Left lung (tissue), 4 donors: ENCODE measurements at regions not wholly inside any gene's neighbourhood (a gene's known extent, or its start where the extent isn't known, plus 50 kb on each side); places are given as distances from the start of the nearest gene placed in this dataset.

Experiments
- ATAC-seq: fragments of 200-7000 bp; cut with Tn5 transposase; one replicate; pipeline ENCODE4 v1.9.1; 2020; ENCODE audit warnings: moderate library complexity
- DNase-seq, 4 donors: peaks; one replicate each; pipeline ENCODE4 v3.0.0-alpha.2; 2013 to 2020
- H3K27ac ChIP-seq, 2 donors: fragments of 200-600 bp; sonication (generic) in 1 of 2; one replicate each; pipeline versions ENCODE4 v1.5.0 to v1.8.0; 2020 to 2021
- H3K27me3 ChIP-seq, 2 donors: fragments of 200-600 bp; sonication (generic) in 1 of 2; one replicate each; pipeline versions ENCODE4 v1.5.0 to v1.8.0; 2020 to 2021
- H3K36me3 ChIP-seq, 2 donors: fragments of 200-600 bp; sonication (generic) in 1 of 2; one replicate each; pipeline versions ENCODE4 v1.5.0 to v1.8.0; 2020 to 2021
- H3K4me1 ChIP-seq, 2 donors: fragments of 200-600 bp; one replicate each; pipeline ENCODE4 v1.8.0; 2021
- H3K4me3 ChIP-seq, 2 donors: fragments of 200-600 bp; sonication (generic) in 1 of 2; one replicate each; pipeline versions ENCODE4 v1.5.0 to v1.8.0; 2020 to 2021; ENCODE audit warnings: mild to moderate bottlenecking in 1 of 2
- H3K9me3 ChIP-seq, 2 donors: fragments of 200-600 bp; sonication (generic) in 1 of 2; one replicate each; pipeline versions ENCODE4 v1.5.0 to v1.8.0; 2020 to 2021
- intact Hi-C, 2 donors: fragments of 100-400 bp; cut with DNase I; formaldehyde crosslinking; loops; one replicate each; pipeline versions ENCODE4 v1.11.2 to v1.14.2; 2022
- TF ChIP-seq, protein P1 (sequence below), 2 donors: fragments of 200-600 bp; sonication (generic) in 1 of 2; IDR thresholded peaks; one replicate each; pipeline versions ENCODE4 v1.5.0 to v1.8.0; 2021; ENCODE audit warnings: antibody characterized with exemption in 2 of 2
- donor health status: DM: no; HTN: yes; CAD: no.
- donor health status: DM: no; HTN: no; CAD: no.

DNA sequence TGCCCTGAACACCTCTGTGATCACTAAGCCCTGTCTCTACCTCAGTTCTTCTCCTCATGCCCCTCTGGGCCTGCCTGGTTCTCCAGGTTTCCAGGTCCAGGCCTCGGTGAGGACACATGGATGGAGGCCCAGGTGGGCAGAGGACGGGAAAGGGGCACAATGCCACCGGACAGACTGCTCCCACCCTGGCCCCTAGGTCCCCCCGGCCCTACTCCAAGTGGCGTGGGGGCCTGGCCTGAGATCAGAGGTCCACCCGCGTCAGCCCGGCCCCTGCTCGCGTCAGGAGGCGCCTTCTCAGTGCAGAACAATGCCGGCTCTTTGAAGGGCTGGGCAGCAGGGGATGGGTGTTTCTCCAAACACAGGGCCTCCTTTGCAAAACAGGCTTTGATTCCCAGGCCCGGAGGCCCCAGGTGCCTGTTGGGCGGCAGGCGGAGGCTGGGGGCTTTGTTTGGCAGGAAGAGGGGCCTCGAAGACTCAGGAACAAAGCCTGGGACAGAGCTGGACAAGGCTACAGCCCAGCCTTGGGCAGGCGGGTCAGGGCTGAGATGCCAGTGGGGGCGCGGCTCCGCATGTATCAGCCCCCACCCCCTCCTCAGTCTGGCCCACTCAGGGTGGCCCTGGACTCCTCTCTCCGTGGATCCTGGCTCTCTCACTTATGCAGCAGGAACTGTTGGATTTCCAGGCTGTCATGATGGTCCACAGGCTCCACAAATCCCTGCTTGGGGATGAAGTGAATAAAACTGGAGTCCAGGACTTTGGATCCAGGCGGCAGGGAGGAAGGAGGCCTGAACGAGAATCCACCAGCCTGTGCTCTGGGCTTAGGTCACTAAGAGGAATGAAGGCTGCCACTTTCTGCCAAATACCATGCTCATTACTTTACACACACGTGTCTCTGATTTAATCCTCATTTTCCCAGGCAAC, 77.4 kb upstream of the SLC2A1 start:
- intact Hi-C loops, result no loop called here
- H3K4me3 ChIP-seq, result no peak overlapping the region
- TF ChIP-seq, protein P1, sequence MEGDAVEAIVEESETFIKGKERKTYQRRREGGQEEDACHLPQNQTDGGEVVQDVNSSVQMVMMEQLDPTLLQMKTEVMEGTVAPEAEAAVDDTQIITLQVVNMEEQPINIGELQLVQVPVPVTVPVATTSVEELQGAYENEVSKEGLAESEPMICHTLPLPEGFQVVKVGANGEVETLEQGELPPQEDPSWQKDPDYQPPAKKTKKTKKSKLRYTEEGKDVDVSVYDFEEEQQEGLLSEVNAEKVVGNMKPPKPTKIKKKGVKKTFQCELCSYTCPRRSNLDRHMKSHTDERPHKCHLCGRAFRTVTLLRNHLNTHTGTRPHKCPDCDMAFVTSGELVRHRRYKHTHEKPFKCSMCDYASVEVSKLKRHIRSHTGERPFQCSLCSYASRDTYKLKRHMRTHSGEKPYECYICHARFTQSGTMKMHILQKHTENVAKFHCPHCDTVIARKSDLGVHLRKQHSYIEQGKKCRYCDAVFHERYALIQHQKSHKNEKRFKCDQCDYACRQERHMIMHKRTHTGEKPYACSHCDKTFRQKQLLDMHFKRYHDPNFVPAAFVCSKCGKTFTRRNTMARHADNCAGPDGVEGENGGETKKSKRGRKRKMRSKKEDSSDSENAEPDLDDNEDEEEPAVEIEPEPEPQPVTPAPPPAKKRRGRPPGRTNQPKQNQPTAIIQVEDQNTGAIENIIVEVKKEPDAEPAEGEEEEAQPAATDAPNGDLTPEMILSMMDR (IDR thresholded peaks at IDR 0.05), result no peak
- peaks cover 0 to 6% of the 10 kb centered on the region in 2 donors for H3K4me1 ChIP-seq
- H3K27ac ChIP-seq, result no peak overlapping the region
- DNase-seq (no peak), ATAC-seq (no peak)
- no peaks in the 10 kb centered on the region for H3K27me3 ChIP-seq
- H3K36me3 ChIP-seq, result no peaks in the 10 kb centered on the region
- H3K9me3 ChIP-seq, result no peaks in the 10 kb centered on the region

DNA sequence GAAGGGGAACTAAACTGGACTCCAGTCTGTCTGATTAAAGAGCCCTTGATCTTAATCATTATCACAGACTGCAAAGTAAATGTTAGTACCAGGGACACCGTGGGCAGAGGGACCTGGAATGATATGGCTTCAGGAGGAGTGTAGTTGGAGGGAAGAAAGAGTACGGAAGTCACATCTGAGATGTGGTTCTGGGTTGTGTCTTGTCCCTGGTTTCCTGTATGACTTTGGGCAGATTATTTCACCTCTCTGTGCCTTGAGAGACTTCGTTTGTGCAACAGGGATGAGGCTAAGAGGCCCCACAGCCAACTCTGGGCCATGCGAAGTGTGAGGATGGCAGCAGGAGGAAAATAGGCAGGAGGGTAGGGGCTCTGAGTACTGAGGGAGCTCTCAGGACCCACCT, 76.1 kb upstream of the SLC2A1 start:
- no peaks in the 10 kb centered on the region for H3K9me3 ChIP-seq
- TF ChIP-seq, protein P1 (IDR thresholded peaks at IDR 0.05), result no peak
- H3K36me3 ChIP-seq, result no peaks in the 10 kb centered on the region
- DNase-seq, result no peak
- ATAC-seq, result no peak
- intact Hi-C loops, result no loop called here
- no peak overlapping the region for H3K27ac ChIP-seq
- peaks cover 0 to 6% of the 10 kb centered on the region in 2 donors for H3K4me1 ChIP-seq
- no peaks in the 10 kb centered on the region for H3K27me3 ChIP-seq
- H3K4me3 ChIP-seq, result no peak overlapping the region

DNA sequence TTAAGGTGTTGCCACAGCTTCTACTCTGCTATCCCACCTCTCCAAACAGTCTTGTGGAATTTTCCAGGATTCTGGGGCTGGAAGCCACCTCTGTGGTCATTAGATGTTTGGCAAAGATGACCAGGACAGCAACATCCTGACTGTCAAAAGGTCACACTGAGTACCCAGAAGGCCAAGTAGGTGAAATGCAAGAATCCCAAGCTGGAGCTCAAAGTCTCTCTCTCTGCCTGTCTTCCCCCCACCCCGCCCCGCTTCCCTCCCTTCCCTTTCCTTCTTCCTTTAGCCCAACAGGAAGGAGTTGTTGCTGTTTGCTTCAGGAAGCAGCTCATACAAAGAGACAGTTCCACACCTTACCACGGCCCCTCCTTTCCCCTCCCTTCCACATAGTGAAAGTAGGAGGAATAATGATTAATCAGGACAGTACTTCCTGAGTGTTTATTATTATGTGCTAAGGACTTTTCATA, 75.6 kb upstream of the SLC2A1 start:
- Histone ChIP-seq H3K9me3 (no peaks in the 10 kb centered on the region), H3K27ac (no peak overlapping the region), H3K27me3 (no peaks in the 10 kb centered on the region), H3K4me3 (no peak overlapping the region), H3K36me3 (no peaks in the 10 kb centered on the region), H3K4me1 (peaks cover 0 to 6% of the 10 kb centered on the region in 2 donors)
- DNase-seq, result no peak
- intact Hi-C loops, result no loop called here
- TF ChIP-seq, protein P1 (IDR thresholded peaks at IDR 0.05), result no peak
- no peak for ATAC-seq

DNA sequence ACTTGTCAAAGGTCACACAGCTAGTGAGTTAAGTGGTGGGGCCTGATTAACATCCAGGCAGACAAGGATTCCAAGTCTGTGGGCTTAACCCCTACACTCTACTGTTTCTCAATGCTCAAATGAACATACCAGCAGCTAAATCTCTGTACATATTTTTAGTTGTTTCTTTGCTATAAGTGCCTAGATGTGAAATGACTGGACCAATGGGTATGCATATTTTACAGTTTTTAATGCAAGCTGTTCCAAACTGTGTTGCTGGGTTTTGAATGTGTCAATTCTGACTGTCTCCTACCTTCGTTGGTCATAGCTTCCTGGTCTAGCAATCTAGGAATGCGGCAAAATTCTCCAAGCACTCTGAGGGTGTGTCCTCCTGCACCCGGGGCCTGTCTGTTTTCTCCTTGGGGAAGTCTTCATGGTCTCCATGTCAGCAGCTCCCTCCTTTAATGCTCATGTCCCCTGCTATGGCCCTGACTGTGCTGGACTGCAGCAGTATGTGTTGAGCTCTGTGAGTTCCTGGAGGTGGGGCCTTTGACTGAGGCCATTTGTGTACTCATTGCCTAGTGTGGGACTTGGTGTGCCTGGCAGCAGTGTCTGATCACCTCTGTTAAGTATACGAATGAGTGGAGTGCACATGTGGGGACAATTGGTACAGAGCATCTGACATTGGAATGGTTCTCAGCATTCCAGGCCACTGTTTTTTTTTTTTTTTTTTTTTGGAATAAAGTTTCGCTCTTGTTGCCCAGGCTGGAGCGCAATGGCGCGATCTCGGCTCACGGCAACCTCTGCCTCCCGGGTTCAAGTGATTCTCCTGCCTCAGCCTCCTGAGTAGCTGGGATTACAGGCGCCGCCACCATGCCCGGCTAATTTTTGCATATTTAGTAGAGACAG, 72.9 kb upstream of the SLC2A1 start:
- Histone ChIP-seq H3K9me3 (no peaks in the 10 kb centered on the region), H3K27ac (no peak overlapping the region), H3K36me3 (no peaks in the 10 kb centered on the region), H3K27me3 (no peaks in the 10 kb centered on the region), H3K4me1 (peaks cover 0 to 6% of the 10 kb centered on the region in 2 donors), H3K4me3 (no peak overlapping the region)
- intact Hi-C loops, result no loop called here
- ATAC-seq (no peak), DNase-seq (no peak)
- TF ChIP-seq, protein P1 (IDR thresholded peaks at IDR 0.05), result no peak

DNA sequence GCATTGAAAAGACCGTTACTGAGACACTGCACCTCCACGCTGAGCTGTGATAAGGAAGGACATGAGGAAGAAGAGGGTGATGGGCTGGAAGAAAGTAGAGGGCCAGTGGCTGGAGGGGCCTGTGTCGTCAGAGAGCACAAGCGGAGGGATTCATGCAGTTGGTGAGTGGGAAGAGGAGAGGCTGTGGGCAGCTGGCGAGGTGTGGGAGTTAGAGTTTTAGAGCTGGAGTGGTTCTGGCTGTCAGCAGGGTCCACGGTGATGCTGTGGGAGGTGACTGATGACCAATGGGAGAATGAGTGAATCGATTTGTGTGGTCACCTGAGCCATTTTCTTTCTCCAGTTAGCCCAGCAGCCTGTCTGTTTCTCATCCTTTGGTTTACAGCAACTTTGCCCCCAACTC, 66.2 kb upstream of the SLC2A1 start:
- Histone ChIP-seq H3K9me3 (no peaks in the 10 kb centered on the region), H3K27ac (no peak overlapping the region), H3K4me3 (no peak overlapping the region), H3K27me3 (no peaks in the 10 kb centered on the region), H3K4me1 (no peaks in the 10 kb centered on the region), H3K36me3 (no peaks in the 10 kb centered on the region)
- intact Hi-C loops, result no loop called here
- TF ChIP-seq, protein P1 (IDR thresholded peaks at IDR 0.05), result no peak
- ATAC-seq (no peak), DNase-seq (no peak)
